ENCODE measurements at regions not wholly inside any gene's neighbourhood (a gene's known extent, or its start where the extent isn't known, plus 50 kb on each side); places are given as distances from the start of the nearest gene placed in this dataset.

- POLR2A ChIA-PET: no interaction called here
- Histone ChIP-seq H3K27ac (no peak overlapping the region), H3K4me2 (no peak overlapping the region), H3K4me3 (no peak overlapping the region), H3K9me3 (no peaks in the 10 kb centered on the region), H3K4me1 (no peaks in the 10 kb centered on the region)
- CTCF ChIA-PET: no interaction called here
- DNase-seq (ENCODE audit: low read depth in 1 of 2, low spot score in 1 of 2): no peak
- FAIRE-seq: no peak
- ATAC-seq: no peak
- whole genome bisulfite sequencing (ENCODE audit: missing lambda C conversion rate): 17% methylated on average over 4 of the region's 5 CpGs
- TF ChIP-seq CHD4 (IDR thresholded peaks at IDR 0.05; ENCODE audit: borderline replicate concordance) (no peak), ZC3H11A (IDR thresholded peaks at IDR 0.05) (no peak), RAD21 (conservative IDR thresholded peaks at IDR 0.05 in 1 of 2, IDR thresholded peaks at IDR 0.05 in 1 of 2) (no peak), HEYL (CRISPR knock-in tag; IDR thresholded peaks at IDR 0.05) (no peak)
- TF ChIP-seq, protein P1, sequence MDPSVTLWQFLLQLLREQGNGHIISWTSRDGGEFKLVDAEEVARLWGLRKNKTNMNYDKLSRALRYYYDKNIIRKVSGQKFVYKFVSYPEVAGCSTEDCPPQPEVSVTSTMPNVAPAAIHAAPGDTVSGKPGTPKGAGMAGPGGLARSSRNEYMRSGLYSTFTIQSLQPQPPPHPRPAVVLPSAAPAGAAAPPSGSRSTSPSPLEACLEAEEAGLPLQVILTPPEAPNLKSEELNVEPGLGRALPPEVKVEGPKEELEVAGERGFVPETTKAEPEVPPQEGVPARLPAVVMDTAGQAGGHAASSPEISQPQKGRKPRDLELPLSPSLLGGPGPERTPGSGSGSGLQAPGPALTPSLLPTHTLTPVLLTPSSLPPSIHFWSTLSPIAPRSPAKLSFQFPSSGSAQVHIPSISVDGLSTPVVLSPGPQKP (IDR thresholded peaks at IDR 0.05; ENCODE audit: low read depth, low read length): no peak
Measured at GRCh38 chr1:29579821-29580425, 343.6 kb downstream of the PTPRU start.

DNA sequence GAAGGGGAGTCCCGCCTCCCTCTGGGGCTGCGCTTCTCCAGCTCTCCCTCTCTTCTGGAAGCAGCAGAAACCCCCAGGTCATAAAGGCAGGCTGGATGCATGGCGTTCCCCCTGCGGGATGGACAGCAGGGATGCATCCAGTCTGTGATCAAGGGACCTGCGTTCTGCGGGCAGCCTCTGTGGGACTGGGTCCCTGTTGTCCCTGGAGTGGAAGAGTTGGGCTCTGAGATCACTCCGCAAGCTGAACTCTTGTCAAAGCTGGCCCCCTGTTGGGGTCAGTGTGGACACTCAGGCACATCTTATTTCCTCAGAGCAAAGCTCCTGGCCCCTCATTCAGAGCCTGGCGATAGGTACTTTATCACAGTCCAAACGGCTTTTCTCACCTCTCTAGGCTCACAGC is 341.2 kb downstream of the PTPRU start:
- 60% methylated on average over 4 of the region's 9 CpGs for WGBS (ENCODE audit: missing lambda C conversion rate)
- CTCF ChIA-PET: no interaction called here
- DNase-seq (ENCODE audit: low read depth in 1 of 2, low spot score in 1 of 2) (no peak), FAIRE-seq (no peak), ATAC-seq (no peak)
- H3K27ac ChIP-seq: no peak overlapping the region
- H3K4me2 ChIP-seq: no peak overlapping the region
- no peaks in the 10 kb centered on the region for H3K9me3 ChIP-seq
- H3K4me1 ChIP-seq: no peaks in the 10 kb centered on the region
- TF ChIP-seq ESRRA (IDR thresholded peaks at IDR 0.05; ENCODE audit: borderline replicate concordance, low read length) (no peak), ATOH8 (CRISPR knock-in tag; IDR thresholded peaks at IDR 0.05; ENCODE audit: low read depth) (no peak)
- POLR2A ChIA-PET: no interaction called here
- H3K4me3 ChIP-seq: no peak overlapping the region

- no peak overlapping the region for H3K4me3 ChIP-seq
- FAIRE-seq (no peak), DNase-seq (ENCODE audit: low read depth in 1 of 2, low spot score in 1 of 2) (no peak), ATAC-seq (no peak)
- ChIA-PET CTCF (no interaction called here), POLR2A (no interaction called here)
- H3K4me1 ChIP-seq: no peaks in the 10 kb centered on the region
- no peaks in the 10 kb centered on the region for H3K9me3 ChIP-seq
- 69% methylated on average over 2 of the region's 6 CpGs for WGBS (ENCODE audit: missing lambda C conversion rate)
- TF ChIP-seq HDAC2 (IDR thresholded peaks at IDR 0.05) (no peak), CTCF (IDR thresholded peaks at IDR 0.05) (no peak), CBX2 (IDR thresholded peaks at IDR 0.05; ENCODE audit: borderline replicate concordance, low read depth) (no peak), MYC (IDR thresholded peaks at IDR 0.05; ENCODE audit: borderline replicate concordance, low read length) (no peak), EHF (CRISPR knock-in tag; IDR thresholded peaks at IDR 0.05) (no peak), SMC3 (IDR thresholded peaks at IDR 0.05) (no peak), RAD21 (conservative IDR thresholded peaks at IDR 0.05 in 1 of 2, IDR thresholded peaks at IDR 0.05 in 1 of 2) (no peak), CHD4 (IDR thresholded peaks at IDR 0.05; ENCODE audit: borderline replicate concordance) (no peak), PHF8 (IDR thresholded peaks at IDR 0.05; ENCODE audit: borderline replicate concordance, low read depth) (no peak)
- TF ChIP-seq, protein P2, sequence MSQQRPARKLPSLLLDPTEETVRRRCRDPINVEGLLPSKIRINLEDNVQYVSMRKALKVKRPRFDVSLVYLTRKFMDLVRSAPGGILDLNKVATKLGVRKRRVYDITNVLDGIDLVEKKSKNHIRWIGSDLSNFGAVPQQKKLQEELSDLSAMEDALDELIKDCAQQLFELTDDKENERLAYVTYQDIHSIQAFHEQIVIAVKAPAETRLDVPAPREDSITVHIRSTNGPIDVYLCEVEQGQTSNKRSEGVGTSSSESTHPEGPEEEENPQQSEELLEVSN (IDR thresholded peaks at IDR 0.05; ENCODE audit: borderline replicate concordance, low read depth): no peak
- H3K27ac ChIP-seq: no peak overlapping the region
- H3K4me2 ChIP-seq: no peak overlapping the region
Measured at GRCh38 chr1:29576510-29576909, 340.2 kb downstream of the PTPRU start.

DNA sequence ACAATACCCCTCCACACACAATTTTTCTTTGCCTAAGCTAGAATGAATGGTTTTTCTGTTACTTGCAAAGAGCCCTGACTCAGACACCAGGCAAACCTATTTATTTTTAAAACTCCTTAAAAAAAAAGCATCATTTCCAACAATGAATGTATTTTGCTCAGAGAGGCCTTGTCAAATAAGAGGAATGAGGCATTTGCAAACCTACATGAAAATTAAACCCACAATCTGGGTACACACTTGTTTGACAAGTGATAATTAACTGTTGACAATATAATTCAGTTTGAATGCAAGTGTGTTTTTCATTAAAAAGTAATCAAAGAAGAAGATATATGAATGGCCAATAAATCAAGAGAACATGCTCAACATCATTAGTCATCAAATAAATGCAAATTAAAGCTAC is 339.5 kb downstream of the PTPRU start:
- H3K4me2 ChIP-seq: no peak overlapping the region
- H3K27ac ChIP-seq: no peak overlapping the region
- no peaks in the 10 kb centered on the region for H3K9me3 ChIP-seq
- TF ChIP-seq HDAC2 (IDR thresholded peaks at IDR 0.05) (no peak), ZC3H11A (IDR thresholded peaks at IDR 0.05) (no peak), ZSCAN20 (CRISPR knock-in tag; IDR thresholded peaks at IDR 0.05) (no peak), HOXB13 (CRISPR knock-in tag; IDR thresholded peaks at IDR 0.05; ENCODE audit: low read depth) (no peak), EHMT2 (IDR thresholded peaks at IDR 0.05; ENCODE audit: low read depth) (no peak), MYC (IDR thresholded peaks at IDR 0.05; ENCODE audit: borderline replicate concordance, low read length) (no peak), TP53 (CRISPR knock-in tag; IDR thresholded peaks at IDR 0.05) (no peak), ZFP36 (IDR thresholded peaks at IDR 0.05; ENCODE audit: borderline replicate concordance, partially characterized antibody) (no peak), PHF8 (IDR thresholded peaks at IDR 0.05; ENCODE audit: borderline replicate concordance, low read depth) (no peak), HOXB5 (CRISPR knock-in tag; IDR thresholded peaks at IDR 0.05) (no peak)
- no peaks in the 10 kb centered on the region for H3K4me1 ChIP-seq
- no peak overlapping the region for H3K4me3 ChIP-seq
- ATAC-seq: no peak
- DNase-seq (ENCODE audit: low read depth in 1 of 2, low spot score in 1 of 2): no peak
- ChIA-PET POLR2A (no interaction called here), CTCF (no interaction called here)
- no peak for FAIRE-seq
